Gastroesophageal sphincter (tissue), 3 donors: ENCODE measurements at regions not wholly inside any gene's neighbourhood (a gene's known extent, or its start where the extent isn't known, plus 50 kb on each side); places are given as distances from the start of the nearest gene placed in this dataset.

Experiments used
- CTCF ChIP-seq, 4 experiments: fragments of 200-600 bp in 2 of 4; fragments of 450-650 bp in 2 of 4; sonication (generic) in 1 of 4; IDR thresholded peaks; one replicate each; pipeline ENCODE4 v1.5.1; 2017 to 2019; ENCODE audit warnings: antibody characterized with exemption in 4 of 4, mild to moderate bottlenecking in 2 of 4, moderate library complexity in 2 of 4
- EP300 ChIP-seq: sonication (generic); formaldehyde crosslinking; IDR thresholded peaks from one replicate; pipeline ENCODE4 v1.6.1; 2017; ENCODE audit warnings: antibody characterized with exemption, mild to moderate bottlenecking

DNA sequence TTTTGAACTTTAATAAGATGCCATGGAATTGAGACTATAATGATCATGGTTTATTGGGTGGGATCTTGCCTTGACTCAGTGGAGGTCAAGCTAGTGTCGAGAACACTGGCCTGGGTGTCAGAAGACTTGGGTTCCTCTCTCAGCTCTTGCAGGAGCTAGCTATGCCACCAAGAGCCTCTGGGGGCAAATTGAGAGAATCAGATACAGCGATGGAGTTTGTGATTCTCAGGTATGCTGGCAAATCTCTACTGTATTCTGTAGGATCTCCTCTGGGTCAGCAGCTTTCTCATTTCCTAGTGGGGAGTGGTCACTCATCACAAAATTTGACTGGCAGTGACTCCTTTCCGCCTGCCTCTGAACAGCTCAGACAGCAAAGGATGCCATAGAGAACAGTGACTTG lies 477.0 kb downstream of the RNF144A start:
- TF ChIP-seq CTCF (IDR thresholded peaks at IDR 0.05) = no peak
- TF ChIP-seq EP300 = no peak
